Activated CD4-positive, alpha-beta T cell treated with anti-CD3 and anti-CD28 coated beads, Interleukin-2, Interleukin-6, amounts not matched to agents 100 ng/mL and 50 ng/mL, durations not matched to agents 16 hours and 8 hours (primary cell): ENCODE measurements at regions not wholly inside any gene's neighbourhood (a gene's known extent, or its start where the extent isn't known, plus 50 kb on each side); places are given as distances from the start of the nearest gene placed in this dataset.
"Not testable (repeated sequence)": the region's sequence is repeated elsewhere in the genome, so short reads cannot be mapped to it uniquely, and the experiment has no call there.

ENCODE experiments used
- DNase-seq: peaks from one replicate; pipeline ENCODE4 v3.0.0-alpha.2; 2020

DNA sequence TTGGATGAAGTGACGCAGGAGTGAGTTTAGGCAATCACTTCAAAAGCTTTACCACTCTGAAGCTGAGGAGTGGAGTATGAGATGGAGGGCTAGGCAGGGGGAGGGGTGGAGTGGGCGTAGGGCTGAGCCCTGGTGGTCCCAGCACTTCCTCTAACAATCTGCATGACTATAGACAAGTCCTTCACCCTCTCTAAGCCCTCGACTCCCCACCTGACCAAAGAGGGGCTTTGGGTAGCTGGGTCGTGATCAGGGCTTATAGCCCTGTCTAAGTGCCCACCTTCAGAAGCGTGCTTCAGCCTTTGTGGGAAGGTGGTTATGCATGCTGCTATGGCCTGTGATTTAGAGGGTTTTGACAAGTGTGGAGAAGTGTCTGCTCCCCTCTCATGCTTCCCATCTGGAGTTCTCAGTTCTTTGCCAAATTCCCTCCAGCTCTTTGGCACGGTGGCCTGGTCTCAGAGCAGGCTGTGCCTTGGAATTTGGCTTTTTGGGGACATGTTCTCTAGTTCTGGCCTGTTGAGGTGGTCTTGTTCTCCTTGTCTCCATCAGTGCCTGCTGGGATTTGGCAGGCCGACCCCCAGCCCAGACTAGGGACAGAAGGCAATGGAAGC, 53.0 kb downstream of the ACTBL2 start:
- no peak for DNase-seq

DNA sequence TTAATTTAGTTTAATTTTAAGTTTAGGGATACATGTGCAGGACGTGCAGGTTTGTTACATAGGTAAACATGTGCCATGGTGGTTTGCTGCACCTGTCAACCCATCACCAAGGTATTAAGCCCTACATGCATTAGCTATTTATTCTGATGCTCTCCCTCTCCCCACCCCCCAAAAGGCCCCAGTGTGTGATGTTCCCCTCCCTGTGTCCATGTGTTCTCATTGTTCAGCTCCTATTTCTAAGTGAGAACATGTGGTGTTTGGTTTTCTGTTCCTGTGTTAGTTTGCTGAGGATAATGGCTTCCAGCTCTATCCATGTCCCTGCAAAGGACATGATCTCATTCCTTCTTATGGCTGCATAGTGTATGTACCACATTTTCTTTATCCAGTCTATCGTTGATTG, 53.6 kb downstream of the ACTBL2 start:
- not testable (repeated sequence) for DNase-seq

DNA sequence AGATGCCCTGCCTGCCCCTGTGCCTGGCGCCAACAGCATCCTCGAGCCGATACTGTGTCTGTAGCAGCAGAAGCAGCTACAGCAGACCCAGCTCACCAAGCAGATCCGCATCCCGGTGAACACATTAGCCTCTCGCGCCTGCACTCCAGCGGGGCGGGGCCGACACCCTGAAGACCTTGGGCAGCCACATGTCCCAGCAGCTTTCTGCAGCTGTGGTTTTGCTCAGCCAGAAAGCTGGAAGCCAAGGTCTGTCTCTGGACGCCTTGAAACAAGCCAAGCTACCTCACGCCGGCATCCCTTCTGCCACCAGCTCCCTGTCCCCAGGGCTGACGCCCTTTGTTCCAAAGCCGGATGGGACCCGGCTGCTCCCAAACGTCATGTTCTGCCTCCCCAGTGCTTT, 59.6 kb downstream of the ACTBL2 start:
- no peak for DNase-seq

DNA sequence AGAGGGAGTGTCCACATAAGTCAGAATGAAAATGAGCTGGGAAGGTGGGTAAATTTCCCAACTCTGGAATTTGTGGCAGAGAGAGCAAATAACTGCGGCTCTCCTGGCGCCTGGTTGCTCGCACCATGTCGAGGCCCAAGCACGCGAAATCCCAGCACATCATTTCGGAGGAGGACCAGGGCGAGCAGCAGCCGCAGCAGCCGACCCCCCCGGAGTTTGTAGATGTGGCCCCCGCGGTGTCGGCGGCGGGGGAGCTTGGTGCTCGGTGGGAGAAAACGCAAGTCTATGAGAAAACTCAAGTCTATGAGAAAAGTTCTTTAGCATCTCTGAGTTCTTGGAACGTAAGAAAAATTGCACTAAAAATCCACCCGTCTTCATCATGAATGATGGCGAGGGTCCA, 60.3 kb downstream of the ACTBL2 start:
- no peak for DNase-seq

DNA sequence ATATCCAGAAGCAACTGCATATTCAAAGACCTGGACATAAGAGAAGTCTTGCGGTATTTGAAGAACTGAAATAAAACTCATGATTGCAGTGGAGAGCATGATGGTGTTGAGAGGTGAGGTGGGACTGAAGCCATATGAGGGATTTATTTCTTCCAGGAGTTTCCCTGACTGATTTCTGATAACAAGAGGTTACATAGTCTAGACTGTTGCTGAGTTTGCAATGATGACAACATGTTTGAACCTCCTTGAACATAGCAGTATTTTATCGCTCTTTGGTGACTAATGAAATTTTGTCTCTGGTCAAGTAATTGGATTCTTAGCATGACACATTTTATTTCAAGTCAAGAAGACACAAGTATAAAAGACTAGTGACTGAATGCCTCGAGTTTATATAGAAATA, 61.8 kb downstream of the ACTBL2 start:
- no peak for DNase-seq

DNA sequence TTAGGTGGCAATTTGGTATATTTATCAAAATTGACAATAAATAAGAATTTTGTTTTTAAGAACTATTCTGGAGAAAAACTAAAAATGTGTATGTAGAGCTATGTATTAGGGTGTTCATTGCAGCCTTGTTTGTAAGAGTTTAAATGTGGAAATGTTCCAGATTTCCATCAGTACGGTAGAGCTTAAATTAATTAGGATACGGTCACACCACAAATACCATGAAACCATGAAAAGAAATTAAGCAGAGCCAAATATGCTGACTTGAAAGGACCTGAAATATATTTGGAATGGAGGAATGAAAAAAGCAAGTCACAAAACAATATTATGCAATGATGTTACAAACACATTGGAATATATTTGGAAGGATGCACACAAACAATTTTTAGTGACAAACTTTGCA, 64.6 kb downstream of the ACTBL2 start:
- no peak for DNase-seq

DNA sequence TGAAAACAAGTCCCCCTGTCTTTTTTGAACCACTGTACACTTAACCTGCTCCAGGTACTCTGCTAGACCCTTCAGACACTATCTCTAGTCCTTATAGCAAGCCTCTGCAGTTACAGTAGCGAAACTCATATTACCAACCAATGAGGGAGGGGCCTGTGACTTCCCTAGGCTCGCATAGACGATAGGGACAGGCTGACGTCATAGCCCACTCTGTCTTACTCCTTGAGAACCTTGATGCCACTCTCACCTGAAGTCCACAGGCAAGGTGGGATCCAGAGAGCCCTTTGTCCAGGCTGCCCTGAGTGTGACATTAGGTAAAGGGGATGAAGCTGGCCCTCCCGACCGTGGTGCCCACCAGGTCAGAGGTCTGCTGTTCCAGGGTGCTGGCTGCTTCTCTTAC, 65.3 kb downstream of the ACTBL2 start:
- no peak for DNase-seq

DNA sequence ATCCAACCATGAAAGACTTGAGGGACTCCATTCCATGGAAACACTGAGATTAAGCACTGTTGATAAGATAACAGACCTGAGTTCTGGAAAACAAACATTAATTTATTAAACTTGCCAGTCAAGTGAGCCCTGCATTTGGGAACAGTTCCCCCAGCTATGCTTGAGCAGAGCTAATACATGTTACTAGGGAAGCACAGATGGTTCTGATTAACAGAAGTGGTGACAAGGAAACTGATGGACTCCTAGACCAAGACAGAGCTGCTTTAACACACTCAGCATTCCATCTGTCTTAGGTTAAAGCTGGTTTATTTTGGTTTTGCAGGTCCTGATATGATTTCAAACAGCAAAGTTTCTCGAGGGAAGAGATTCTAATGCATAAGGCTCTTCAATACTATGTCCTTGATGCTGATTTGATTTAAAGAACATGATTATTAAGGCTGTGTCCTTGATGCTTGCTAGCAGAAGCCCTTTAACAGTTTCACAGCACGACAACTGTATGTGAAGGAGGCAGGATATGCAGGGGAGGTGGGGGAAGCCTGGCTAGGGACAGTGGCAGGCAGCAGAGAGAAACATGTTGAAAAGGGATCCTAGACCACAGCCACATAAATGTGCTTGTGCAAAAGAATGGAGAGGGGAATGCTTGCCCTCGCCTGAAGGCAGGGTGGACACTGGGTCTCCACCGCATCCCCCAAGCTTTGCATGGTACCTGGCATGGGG, 66.2 kb downstream of the ACTBL2 start:
- DNase-seq = no peak

DNA sequence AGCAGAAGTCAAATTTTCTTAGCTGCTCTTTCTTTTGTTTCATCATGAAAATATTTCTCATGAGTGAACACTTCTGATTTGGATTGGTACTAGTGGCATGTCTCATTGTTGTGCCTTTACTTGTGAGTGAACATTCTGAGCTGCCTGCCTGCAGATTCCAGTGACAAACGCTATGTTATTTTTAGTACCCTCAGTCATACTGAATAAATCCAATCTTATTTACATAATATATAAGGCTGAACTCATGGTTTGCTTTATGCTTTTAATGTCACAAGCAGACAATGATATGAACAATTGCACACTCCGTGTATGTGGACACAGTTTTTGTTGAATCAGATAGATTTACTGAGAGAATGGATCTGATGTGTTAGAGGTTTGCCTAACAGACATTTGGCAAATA, 67.8 kb downstream of the ACTBL2 start:
- no peak for DNase-seq

DNA sequence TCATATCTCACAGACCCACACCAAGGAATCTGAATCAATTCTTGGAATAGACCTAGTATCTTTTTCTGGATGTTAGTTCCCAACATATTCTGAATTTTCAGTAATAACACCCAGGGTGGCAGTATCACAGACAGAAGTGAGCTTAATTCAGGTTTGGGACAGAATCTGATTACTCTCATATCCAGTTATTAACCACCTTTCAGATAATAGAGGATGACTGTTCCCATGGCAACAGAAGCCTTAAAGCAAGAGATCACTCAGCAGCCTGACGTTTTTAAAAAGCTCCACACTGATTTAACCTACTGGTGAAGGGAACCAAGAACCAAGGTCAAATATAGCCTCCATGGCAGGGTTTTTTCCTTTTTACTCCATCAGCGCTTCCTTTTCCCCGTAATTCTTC, 68.4 kb downstream of the ACTBL2 start:
- no peak for DNase-seq

DNA sequence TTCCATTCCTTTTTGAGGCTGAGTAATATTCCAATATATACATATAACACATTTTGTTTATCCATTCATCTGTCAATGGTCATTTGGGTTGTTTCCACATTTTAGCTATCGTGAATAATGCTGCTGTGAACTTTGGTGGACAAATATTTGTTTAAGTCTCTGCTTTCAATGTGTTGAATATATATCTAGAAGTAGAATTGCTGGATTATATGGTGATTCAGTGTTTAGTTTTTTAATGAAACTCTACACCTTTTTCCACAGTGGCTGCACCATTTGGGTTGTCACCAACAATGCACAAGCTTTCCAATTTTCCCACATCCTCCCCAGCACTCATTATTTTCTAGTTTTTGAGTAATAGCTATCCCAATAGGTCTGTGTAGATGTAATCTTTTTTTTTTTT, 69.5 kb downstream of the ACTBL2 start:
- DNase-seq = no peak

DNA sequence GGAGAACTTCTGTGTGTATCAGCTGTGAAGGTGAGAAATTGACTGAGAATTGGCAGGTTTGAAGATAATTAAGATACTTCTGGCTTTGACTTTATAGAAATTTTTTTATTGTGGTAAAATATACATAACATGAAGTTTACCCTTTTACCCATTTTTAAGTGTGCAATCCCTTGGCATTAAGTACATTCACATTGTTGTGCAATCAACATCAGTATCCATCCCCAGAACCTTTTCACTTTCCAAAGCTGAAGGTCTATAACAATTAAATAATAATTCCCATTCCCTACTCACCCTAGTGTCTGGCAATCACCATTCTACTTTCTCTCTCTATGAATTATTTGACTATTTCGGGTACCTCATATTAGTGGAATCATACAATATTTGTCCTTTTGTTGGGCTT, 69.9 kb downstream of the ACTBL2 start:
- no peak for DNase-seq

DNA sequence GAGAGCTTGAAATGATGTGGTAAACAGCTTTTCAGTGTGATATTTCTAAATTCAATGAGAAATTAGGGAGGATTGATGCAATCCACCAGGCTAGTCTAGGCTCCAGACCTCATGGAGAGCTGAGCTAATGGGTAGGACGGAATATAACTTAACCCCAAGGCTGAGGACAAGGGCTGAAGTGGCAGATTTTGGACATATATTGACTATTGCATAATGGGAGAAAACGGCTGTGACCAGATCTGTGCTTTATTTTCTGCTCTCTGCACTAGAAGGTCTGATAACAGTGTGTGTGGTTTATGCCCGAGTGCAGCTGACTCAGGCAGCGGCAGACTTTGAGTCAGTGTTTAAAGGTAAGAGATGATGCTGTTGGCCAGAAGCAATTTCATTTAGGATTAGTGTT, 70.6 kb downstream of the ACTBL2 start:
- DNase-seq = no peak

DNA sequence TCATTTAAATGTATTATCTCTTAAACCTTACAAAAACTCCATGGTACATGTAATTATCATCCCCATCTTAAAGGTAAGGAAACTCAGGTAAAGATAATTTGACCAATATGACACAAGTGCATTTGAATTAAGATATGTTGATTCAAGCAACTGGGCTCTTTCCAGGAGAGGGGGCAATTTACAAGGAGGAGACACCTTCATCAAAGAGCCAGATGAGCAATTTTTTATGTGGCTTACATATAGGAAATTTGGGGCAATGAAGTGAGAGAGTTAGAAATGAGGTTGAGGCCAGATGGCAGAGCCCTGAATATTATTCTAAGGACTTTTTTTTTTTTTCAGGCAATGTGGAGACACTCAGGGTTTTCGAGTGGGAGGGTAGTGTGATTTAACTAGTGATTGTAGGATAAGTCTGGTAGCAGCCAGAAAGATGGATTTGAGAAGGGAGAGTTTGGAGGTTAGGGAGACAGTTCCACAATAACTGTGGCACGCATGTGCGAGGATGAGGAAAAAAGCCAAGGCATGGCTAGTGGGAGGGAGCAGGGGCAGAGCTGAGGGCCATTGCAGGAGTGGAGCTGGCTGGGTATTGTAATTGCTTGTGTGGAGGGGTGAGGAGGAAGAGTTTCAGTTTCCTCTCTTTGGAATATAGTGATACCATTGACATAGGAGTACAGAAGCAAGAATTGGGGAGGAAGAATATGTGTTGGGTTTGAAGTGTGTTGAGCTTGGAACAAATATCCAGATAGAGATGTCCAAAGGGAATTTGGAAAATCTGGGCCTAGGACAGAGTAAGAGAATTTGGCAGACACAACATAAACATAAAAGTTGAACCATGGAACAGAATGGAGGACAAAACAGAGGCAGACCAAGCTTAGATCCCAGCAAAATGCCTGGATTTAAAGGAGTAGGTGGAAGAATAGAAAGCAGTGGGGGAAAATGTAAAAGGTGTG, 72.0 kb downstream of the ACTBL2 start:
- DNase-seq = no peak

DNA sequence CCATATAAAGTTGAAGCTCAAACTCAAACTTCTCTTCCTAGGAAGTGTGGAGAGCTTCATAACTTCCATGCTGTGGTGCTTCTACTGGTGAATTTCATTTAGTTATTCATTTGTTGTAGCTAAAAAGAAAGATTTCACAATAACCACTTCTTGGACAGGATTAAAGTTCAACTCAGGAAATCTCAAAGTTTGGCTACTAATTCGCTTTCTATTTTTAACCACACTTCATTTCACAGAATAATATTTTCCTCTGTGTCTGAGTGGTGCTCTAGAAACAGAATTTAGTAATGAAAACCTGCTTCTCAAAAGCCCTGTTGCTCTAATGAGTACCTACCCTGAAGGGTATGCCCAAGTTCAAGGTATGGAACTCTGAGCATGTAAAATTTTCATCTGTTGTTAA, 73.9 kb downstream of the ACTBL2 start:
- no peak for DNase-seq

DNA sequence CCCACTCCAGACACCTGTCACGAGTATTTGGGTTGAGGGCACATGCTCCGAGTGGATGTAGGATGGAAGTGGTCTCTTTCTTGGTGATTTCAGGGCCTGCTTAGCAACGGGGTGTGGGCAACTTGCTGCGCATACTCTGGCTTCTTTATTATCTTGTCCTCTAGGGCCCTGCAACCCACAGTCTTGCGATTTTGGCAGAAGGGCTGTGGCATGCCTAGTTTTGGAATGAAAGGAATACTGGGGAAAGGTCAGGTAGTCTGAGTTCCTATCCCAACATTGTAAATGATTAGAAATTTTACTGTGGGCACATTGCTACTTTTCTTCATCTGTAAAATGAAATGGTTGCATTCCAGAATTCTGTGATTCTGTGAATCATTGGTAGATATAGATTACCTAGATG, 74.3 kb downstream of the ACTBL2 start:
- no peak for DNase-seq

DNA sequence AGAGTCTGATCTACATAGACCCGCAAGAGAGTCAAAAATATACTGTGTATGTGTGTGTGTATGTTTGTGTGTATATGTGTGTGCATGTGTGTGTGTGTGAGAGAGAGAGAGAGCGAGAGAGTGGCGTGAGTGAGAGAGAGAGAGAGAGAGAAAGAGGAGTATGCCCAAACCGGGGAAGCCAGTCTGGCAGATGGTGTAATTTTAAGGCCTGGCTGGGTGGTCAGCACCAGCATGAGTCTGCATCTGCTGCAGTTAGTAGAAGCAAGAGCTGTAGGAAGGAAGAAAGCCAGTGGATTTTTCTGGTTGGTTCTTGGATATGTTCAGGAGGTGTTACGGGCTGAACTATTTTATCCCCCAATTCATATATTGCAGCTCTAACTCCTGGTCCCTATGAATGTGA, 75.2 kb downstream of the ACTBL2 start:
- DNase-seq = no peak

DNA sequence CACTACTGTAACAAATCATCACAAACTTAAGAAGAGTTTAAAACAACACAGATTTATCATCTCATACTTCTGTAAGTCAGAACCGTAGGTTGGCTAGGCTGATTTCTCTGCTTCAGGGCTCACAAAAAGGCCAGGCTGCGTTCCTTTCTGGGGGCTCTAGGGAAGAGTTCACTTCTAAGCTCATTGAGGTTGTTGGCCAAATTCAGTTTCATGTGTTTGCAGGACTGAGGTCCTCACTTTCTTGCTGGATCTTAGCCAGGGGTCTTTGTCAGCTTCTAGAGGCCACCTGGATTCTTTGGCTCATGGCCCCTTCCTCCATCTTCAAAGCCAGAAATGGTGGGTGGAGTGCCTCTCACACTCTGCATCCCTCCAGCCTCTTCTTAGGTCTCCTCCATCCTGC, 76.0 kb downstream of the ACTBL2 start:
- no peak for DNase-seq

DNA sequence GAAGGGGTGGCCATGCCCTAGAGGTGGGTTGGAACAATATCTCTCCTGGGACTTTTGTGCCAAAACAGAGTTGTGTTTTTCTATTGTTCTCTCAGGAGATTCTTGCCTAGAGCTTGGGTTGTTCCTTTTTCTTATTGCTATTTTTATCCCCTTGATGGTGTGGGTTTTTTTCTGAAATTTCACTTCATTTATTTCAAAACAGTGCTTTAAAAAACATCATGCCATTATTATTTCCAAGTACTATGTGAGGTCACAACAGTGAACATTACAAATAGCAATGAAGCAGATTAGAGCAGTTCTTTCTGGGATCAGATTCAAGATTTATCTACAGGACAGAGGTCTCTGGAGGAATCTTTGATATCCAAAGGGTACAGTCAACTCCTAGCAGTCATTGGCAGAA, 76.6 kb downstream of the ACTBL2 start:
- DNase-seq = no peak

DNA sequence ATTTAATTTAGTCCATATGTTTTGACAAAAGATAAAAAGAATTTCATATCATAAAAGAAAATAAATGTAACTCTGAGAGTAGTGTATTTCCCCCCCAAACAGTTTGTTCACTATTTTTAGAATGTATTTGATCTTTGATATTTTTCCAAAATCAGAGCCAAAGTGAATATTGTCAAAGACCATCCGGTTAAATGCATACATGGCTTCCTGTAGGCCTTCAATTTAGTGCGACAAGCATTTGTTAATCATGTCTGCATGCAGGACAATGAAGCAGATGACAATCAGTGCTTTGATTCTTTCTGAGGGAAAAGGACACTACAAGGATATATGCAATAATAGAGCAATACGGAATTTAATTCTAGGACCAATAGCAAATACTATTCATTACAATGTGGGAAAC, 79.8 kb downstream of the ACTBL2 start:
- DNase-seq = no peak

DNA sequence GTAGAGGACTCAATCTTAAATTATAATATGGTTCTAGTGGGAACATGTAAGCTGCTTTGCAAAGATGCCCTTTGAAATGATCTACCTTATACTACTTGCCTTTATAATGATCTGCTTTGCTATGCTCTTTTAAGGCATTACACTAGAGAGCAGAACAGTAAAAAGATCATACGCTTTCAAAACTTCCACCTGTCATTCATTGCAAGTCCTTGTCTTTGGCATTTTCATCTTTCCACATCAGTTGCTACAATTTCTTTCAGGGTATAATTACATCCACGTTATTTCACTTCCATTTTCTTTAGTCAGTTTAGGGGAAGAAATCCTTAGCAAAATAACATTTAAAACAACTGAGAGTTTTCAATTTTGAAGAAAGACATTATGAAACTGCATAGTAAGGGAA, 80.3 kb downstream of the ACTBL2 start:
- DNase-seq = no peak

DNA sequence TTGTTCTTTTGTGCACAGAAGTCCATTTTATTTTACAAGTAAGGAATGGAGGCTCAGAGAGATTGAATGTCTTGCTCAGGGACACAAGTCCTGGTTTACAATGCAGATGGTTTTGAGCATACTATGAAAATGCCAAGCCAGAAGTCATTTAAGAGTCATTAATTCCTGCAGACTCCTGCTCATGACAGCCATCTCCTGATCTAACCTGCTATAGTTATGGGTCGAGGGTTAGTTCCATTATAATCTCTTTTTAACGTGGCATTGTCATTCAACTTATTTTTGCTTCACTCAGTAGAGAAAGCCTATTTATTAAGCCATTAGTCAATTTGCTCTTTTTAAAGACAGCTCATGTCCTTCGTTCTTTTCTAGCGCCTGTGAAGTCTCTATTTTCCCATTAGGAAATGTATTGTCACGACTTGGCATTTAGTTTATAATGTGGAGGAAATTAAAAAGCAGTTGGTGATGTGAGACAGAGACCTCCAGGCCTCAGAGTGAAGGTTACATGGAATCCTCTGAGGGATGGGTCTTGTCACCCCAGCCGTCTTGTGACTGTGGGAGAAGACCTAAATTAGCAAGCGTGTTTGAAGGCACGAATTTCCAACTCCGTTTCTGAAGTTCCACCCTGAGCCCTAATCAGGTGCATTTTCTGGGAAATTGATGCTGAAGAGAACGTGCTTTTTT, 84.1 kb downstream of the ACTBL2 start:
- DNase-seq = no peak

DNA sequence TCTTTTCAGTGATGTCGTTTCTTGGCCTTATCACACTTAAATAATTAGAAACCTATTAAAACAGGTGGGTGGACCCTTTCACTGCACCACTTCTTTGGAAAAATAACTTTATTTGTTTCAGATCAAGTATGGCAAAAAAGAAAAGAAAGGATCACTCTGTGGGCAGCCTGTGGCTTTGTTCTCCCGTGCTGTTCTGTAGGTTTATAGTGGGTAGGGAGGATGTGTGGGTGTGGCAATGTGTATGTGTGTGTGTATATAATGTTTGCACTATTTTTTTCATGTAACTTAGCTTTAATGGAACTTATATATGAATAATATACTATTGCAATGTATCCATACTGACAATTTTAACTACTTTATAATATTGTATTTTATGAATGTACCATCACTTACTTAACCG, 85.9 kb downstream of the ACTBL2 start:
- no peak for DNase-seq
